SH-SY5Y (cell line): ENCODE measurements at regions not wholly inside any gene's neighbourhood (a gene's known extent, or its start where the extent isn't known, plus 50 kb on each side); places are given as distances from the start of the nearest gene placed in this dataset.

Experiments
- GATA2 ChIP-seq: IDR thresholded peaks from 2 replicates; pipeline ENCODE4 v1.6.1; 2011; ENCODE audit warnings: mild to moderate bottlenecking, low read depth, low read length
- GATA3 ChIP-seq: IDR thresholded peaks from 2 replicates; pipeline ENCODE4 v1.6.1; 2011; ENCODE audit warnings: low read depth, mild to moderate bottlenecking, low read length, moderate library complexity

- TF ChIP-seq GATA2 (no peak), GATA3 (no peak)
Observed at GRCh38 chr20:39100691-39101090, 138.5 kb downstream of the DHX35 start.
